GM12878 (cell line): ENCODE measurements at regions not wholly inside any gene's neighbourhood (a gene's known extent, or its start where the extent isn't known, plus 50 kb on each side); places are given as distances from the start of the nearest gene placed in this dataset.

Source experiments
- FOXM1 ChIP-seq: IDR thresholded peaks from 2 replicates; pipeline ENCODE4 v1.6.1; 2012; ENCODE audit warnings: low read depth, mild to moderate bottlenecking, inconsistent platforms, low read length, moderate library complexity
- POLR2AphosphoS5 ChIP-seq: IDR thresholded peaks from 2 replicates; pipeline ENCODE4 v1.6.1; 2011; ENCODE audit warnings: mild to moderate bottlenecking, low read length, inconsistent platforms
- USF2 ChIP-seq: IDR thresholded peaks from 2 replicates; pipeline ENCODE4 v1.6.1; 2011; ENCODE audit warnings: low read depth, low read length, improper control_type of control experiment, borderline replicate concordance
- TF ChIP-seq, protein P1 (sequence below), 3 experiments: IDR thresholded peaks in 2 of 3; conservative IDR thresholded peaks in 1 of 3; 2 replicates each; pipeline ENCODE4 v1.5.1; 2011; ENCODE audit warnings: low read depth in 3 of 3, low read length in 3 of 3, mild to moderate bottlenecking in 3 of 3, control low read depth in 2 of 3, moderate library complexity in 2 of 3, inconsistent platforms in 1 of 3, mixed read lengths in 1 of 3; ENCODE audit not compliant: control insufficient read depth in 2 of 3, insufficient read depth in 1 of 3; ENCODE audit errors: extremely low read depth in 1 of 3

- TF ChIP-seq, protein P1, sequence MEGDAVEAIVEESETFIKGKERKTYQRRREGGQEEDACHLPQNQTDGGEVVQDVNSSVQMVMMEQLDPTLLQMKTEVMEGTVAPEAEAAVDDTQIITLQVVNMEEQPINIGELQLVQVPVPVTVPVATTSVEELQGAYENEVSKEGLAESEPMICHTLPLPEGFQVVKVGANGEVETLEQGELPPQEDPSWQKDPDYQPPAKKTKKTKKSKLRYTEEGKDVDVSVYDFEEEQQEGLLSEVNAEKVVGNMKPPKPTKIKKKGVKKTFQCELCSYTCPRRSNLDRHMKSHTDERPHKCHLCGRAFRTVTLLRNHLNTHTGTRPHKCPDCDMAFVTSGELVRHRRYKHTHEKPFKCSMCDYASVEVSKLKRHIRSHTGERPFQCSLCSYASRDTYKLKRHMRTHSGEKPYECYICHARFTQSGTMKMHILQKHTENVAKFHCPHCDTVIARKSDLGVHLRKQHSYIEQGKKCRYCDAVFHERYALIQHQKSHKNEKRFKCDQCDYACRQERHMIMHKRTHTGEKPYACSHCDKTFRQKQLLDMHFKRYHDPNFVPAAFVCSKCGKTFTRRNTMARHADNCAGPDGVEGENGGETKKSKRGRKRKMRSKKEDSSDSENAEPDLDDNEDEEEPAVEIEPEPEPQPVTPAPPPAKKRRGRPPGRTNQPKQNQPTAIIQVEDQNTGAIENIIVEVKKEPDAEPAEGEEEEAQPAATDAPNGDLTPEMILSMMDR (IDR thresholded peaks at IDR 0.05 in 2 of 3, conservative IDR thresholded peaks at IDR 0.05 in 1 of 3; ENCODE audit: control insufficient read depth in 2 of 3, extremely low read depth in 1 of 3, insufficient read depth in 1 of 3, low read depth in 3 of 3, low read length in 3 of 3), result no peak
- TF ChIP-seq POLR2AphosphoS5 (no peak), FOXM1 (no peak), USF2 (no peak)
Measured at GRCh38 chr11:25737071-25737675, 594.8 kb upstream of the ANO3 start.
